GM21381 (cell line): ENCODE measurements at regions not wholly inside any gene's neighbourhood (a gene's known extent, or its start where the extent isn't known, plus 50 kb on each side); places are given as distances from the start of the nearest gene placed in this dataset.

Experiments used
- ATAC-seq: cut with Tn5 transposase; IDR thresholded peaks from one replicate; pipeline ENCODE4 v1.9.1; 2021; ENCODE audit warnings: mild to moderate bottlenecking, moderate library complexity; ENCODE audit not compliant: unreplicated experiment

DNA sequence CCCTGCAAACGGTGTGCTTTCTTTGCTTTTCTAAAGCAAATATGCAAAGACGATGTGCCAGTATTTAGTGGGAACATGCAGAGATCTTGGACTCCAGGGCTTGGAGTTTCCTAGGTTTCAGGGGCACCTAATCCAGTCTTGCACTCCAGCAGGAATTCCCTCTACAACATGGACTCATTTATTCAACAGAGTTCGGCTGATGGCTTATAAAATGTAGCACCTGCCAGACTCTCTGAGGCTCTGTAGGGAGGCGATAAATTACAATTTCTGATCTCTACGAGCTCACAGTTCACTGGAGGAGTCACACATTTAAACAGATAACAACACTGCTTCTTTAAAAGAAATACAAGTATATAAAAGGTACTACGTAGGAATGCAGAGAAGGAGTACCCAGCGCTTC, 143.7 kb downstream of the FGF9 start:
- no peak for ATAC-seq

DNA sequence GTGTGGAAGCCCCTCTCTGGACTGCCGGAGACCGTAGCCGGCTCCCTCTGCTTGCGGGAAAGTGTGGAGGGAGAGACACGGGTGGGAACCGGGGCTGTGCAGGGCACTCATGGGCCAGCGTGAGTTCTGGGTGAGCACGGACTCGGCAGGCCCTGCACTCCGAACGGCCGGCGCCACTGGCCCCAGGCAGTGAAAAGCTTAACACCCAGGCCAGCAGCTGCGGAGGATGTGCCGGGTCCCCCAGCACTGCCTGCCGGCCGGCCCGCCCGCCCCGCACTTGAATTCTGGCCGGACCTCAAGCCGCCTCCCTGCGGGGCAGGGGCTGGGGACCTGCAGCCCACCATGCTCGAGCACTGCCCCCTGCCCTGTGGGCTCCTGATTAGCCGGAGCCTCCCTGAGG, 147.0 kb downstream of the FGF9 start:
- ATAC-seq = no peak

DNA sequence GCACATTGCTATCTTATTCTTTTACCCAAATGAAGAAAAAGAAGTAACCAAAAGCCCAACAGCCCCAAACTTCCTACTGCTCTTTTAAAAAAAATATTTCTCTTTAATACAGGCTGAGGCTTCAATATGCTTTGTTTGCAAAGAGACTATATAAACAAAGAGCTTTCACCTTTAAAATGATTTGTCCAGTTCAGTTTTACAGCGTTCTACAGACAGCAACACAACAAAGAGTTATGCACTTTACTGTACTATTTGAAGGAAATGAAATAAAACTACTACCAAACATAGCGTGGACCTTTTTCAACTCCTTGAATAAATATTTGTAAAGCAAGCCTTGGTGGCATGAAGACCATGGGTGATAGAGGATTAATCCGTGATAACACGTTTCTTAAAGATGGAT, 151.2 kb downstream of the FGF9 start:
- ATAC-seq = no peak

DNA sequence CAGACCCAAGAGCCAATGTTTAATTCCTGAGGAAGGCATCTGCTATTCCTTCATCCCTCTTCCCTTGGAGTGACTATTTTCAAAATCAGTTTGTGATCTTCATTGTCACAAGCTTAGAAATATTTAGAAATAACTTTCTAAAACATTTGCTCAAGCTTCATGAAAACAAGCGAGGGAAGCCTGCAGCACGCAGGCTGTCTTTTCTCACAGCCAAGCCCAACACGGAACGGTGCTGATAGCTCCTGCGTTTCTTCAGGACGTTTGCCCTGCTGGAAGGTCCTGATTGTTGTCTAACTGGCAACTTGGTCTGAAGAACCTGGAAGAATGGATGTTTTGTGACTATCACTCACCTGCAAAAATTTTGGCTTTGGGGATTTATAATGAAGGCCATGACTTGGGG, 152.5 kb downstream of the FGF9 start:
- ATAC-seq = no peak

DNA sequence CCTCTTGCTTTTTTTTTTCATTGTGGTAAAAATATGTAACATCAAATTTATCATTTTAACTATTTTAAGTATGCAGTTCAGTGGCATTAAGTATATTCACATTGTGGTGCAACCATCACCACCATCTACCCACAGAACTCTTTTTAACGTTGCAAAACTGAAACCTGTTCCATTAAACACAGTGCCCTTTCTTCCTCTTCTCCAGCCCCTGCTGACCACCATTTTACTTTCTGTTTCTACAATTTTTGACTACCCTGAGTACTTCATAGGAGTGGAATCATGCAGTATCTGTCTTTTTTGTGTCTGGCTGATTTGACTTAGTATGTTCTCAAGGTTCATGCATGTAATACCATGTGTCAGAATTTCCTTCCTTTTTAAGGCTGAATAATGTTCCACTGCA, 153.1 kb downstream of the FGF9 start:
- no peak for ATAC-seq

DNA sequence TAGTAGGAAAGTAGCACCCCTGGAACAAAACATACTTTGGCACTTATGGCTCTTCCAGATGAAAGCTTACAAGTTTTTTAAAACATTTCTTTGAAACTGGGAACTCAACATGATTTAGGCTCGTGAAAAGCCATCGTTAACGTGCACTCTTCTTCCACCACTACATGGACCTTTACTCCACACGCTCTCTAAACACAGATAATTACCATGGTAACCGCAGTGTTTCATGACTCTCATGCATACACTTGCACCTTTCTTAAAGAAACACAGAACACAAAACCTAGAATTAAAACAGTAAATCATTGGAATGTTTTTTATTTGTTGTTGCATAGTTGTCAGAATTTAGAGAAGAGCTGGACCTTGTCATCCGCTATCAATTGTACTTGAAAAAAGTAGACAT, 154.3 kb downstream of the FGF9 start:
- no peak for ATAC-seq

DNA sequence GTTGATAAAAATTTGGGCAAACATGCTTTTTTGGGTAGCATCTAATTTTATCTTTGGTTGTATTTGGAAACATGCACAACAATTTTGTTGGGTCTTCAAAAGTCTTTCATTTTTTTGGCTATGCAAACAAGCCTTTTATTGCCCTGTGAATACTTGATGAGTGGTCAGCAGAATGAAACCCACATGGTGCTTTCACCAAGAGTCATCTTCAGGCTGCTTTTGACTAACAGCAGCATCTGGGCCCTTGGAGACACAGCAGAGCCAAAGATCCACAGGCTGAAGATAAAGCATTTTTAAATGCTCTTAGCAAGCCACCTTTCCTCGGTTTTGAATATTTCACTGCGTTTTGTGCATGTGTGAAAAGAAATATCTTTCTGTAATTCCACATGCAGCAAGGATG, 154.9 kb downstream of the FGF9 start:
- no peak for ATAC-seq

DNA sequence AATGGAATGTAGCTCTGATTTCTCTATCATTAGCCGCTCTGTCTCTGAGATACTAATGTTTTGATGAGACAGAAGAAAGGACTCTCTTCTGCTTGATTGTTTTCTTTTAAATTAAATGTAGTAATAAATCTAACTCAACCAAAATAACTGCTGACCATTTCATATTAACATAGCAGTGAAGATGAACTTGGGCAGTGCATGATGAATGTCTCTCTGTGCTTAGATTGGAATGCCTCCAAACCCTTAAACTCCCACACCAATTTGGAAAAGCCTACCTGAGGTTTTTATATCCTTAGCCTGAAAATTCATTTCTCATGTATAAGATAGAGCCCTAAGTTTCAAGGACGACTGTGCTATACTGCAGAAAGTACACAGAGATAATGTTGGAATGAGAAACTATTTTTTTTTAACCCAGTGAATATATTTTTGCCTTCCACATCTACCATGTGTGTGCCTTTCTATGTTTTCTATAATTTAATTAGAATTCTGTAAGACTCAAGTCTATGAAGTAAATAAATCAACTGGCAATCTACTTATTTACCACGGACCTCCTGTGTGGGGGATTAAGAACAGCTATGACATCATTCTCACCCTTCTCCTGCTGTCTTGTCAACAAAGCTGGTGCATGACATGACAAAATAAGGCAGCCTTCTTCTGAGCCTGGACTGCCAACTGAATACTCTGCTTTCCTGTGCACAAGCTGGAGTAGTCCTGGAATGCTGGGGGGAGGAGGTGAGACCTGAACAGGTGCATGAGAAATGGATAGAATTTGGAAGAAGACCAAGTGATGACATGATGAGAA, 155.5 kb downstream of the FGF9 start:
- ATAC-seq = no peak

DNA sequence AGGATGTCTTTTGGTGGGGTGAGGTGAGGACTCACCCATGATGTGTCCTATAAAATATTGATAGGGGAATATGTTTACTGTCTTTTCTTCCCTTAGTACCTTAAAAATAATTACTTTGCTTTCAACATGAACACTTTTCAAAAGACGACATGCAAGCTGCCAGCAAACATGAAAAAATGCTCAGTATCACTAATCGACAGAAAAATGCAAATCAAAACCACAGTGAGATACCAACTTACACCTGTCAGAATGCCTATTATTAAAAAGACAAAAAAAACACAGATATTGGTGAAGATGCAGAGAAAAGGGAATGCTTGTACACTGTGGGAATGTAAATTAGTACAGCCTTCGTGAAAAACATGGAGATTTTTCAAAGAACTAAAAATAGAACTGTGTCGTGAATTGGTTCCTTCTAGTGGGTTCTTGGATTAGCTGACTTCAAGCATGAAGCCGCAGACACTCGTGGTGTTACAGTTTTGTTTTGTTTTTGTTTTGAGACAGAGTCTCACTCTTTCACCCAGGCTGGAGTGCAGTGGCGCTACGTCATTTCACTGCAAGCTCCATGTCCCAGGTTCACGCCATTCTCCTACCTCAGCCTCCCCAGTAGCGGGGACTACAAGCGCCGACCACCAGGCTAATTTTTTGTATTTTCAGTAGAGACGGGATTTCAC, 160.9 kb downstream of the FGF9 start:
- ATAC-seq = no peak

DNA sequence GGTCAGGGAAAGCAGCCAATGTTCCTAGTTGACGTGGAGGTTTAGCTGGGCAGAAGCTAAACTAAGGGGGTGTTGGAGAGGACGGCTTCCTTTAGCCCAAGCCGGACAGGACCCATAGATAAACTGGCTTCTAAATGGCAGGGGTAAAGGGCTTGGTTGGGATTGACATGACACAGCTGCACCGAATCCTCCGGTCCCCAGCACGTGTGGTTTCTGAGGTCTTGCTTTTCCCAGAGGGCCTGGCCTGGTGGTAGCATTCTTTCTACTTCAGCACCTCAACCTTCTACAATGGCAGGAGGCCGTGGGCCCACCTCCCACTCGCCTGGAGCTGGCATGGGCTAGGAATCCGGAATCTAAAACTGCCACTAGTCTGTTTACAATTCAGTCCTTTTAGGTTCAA, 163.0 kb downstream of the FGF9 start:
- ATAC-seq = no peak

DNA sequence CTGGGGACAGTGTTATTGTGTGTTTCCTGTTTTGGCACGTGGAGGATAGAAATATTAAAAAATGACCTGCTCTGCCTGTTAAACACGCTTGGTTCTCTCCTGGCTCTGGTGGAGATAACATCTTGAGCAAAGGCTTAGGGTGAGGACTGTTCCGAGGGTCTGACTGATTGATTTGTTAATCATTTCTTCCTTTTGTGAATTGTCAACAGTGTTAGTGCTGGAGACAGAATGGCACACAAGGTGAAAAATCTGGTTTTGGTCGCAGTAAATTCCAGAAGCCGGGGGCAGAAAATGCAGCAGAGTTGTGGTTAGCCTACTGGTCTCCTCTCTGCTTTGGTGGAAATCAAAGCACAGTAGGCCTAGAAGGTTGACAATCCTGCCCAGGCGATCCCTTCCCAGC, 163.6 kb downstream of the FGF9 start:
- ATAC-seq = no peak

DNA sequence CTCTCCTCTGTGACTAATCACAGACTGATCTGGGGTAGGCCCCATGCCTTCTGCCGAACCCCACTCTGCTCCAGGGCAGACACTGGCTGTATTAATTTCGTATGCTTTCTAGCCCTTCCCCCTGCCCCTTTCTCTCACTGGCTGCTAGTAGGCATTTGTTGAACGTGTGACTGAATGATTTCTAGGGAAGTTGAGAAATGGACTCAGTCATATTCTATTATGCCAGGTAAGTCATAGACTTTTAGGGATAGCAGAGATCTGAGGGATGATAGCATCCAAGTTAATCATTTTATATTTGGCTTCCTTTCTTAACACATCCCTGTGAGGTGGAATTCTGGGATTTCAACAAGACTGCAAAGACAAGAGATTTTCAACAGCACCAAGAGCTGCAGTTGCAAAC, 166.4 kb downstream of the FGF9 start:
- no peak for ATAC-seq

DNA sequence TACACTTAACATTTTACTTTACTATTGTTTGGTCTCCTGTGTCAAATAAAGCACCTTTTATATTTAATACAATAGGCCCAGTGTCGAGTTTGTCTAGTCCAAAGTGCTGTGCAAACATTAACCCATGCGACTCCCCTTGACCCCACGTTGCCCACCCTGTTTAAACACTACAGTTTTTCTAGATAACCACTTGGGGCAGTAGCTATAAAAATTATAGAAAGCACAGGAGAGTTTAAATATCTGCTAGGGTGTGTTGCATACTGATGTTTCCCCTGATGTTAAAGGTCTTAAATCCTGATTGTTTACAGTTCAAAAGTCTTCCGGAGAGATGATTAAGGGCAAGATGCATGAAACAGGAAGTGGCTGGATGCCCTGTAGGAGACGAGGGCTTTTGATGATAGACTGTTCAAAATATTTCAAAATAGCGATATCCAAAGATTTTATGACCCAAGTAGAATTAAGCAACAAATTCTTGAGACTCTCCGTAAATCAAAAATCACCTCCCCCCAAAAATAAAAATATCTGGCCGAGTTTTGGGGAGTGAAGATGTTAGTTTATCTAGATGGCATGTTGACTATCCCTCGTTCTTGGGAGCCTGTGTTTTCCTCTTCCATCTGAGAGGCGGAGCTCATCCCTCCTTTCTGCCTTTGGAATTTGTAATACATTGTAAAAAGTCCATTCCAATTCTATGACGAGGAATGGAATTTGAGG, 167.1 kb downstream of the FGF9 start:
- no peak for ATAC-seq

DNA sequence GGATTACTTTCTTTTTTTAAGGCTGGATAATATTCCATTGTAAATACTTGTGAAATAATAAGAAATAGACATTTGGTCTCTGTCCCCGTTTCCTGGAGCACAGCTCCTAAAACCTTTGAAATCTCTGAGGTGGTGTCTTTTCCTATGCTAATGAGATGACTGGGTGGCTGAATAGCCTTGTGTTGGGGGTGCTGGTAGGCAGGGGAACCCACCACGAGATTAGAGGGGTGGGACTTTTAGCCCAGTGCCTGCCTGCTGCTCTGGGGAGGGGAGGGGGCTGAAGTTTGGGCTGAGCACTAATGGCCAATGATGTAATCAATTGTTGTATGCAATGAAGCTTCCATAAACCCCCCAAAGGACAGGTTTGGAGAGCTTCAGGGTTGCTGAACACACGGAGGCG, 175.7 kb downstream of the FGF9 start:
- no peak for ATAC-seq

DNA sequence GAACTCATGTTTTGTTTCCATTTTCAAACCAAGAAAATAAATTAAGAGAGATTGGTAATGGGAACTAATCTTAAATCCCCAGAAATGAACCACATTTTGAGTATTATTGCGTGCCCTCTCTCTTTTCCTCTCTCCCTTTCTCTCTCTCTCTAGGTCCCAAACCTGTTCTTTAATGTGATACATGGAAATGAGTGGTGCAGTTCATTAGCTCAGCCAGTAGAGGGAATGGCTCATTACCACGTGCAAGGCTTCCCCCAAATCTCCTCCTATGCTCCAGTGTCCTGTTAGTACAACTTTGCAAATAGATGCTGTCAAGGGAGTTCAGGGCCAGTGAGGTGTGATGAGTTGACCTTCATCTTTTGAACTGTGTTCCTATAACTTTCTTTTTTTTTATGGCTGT, 178.4 kb downstream of the FGF9 start:
- ATAC-seq = peak; percentile 83

DNA sequence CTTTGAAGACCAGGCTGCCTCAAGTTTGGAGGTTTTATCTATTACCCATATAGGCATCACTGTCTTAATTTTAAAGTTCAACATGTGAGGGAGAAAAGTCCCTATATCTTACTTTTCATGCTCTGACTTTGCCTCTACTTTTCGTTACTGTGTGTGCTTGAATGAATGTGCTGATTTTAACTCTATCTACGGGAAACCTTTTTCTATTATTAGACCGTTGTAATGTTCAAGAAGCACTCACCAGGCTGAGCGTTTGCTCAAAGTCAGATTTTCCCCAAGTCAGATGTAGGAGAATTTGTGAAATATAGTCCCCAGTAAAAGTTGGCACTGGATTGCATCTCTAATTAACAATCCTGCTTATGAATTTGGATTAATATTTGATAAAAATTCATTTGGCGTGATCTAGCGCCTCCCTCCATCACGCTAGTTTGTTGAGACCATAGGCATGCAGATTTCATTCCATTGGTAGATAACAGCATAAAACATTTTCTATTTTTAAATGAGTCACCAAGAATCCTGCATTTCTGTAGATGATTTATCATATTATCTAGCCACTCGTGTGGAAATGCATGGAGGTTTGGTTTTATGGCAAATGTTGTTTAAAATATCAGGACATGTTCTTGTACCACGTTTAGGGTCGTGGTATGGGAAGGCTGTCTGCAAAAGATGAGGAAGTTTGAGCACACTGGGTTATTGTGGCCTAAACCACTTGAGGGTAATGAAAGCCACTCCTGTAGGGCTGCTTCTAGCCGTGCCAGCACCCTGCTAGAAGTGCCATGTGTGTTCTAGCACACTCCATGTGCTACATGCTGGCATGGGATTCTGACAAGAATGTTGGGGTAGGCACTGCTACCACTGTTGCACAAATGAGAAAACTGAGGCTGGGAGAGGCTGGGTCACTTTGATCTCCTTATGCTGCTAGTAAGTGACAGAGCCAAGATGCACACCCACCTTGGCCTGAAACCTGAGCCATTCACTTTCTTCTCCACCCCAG, 179.4 kb downstream of the FGF9 start:
- no peak for ATAC-seq

DNA sequence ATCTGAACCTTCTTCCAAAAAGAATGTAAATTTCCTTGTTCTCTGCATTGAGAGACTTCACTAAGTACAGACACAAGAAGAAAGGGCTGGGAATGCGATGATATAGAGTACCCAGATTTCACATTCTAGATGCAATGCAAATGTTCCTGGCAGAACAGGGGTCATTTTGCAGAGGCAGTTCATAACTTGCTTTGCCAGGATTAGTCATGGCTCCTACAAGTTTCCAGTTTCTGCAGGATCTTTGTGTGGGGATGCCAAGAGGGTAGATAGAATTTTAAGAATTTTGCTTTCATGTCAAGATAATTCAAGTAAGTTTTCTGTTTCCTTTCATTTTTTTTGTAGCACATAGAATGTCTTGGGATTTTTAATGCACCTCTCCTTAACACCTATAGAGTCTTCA, 181.2 kb downstream of the FGF9 start:
- ATAC-seq = no peak

DNA sequence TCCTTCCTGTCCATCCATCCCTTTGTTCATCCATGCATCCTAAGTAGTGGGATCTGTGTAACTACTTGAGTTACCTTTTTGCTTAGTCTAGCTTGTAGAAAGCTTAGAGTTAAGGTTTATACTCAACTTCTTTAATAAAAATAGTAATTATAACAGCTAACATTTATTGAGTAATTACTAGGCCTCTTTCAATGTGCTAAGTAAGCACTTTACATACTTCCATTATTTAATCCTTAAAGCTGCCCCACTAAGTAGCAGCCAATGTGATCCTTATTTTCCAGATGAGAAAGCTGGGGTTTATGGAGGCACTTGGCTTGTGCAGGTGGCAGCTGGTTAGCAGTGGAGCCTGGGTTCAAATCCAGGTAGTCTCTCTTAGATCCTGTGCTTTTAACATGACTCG, 182.9 kb downstream of the FGF9 start:
- no peak for ATAC-seq

DNA sequence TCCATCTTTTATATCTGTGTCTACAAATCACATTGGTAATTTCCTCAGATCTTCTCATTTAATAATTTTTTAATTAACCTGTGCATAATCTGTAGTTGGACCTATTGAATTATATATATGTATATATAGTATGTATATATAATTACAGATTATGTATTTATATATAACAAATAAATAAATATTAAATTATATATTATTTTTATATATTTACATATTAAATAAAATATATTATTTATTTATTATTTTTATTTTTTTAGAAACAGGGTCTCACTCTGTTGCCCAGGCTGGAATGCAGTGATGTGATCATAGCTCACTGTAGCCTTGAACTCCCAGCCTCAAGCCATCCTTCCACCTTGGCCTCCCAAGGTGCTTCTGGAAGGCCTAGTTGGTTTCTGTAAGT, 197.9 kb downstream of the FGF9 start:
- ATAC-seq = no peak

DNA sequence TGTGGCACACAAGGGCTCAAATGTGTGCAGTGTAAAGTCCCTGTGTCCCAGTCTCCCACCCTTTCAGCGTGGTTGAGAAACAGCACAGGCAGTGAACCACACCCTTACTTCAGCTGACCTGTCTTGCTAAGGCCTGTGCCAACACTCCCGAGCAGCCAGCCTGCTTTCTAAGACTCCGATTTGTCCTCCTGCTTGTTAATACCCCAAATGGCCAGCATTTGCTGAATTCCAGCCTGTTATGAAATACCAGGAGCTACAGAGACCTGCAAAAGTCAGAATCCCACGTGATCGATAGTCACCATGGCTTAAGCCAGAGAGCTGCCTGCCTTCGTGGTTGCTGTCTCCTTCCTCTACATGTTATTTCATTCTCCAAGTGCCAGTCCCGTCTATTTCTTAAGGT, 200.5 kb downstream of the FGF9 start:
- no peak for ATAC-seq

DNA sequence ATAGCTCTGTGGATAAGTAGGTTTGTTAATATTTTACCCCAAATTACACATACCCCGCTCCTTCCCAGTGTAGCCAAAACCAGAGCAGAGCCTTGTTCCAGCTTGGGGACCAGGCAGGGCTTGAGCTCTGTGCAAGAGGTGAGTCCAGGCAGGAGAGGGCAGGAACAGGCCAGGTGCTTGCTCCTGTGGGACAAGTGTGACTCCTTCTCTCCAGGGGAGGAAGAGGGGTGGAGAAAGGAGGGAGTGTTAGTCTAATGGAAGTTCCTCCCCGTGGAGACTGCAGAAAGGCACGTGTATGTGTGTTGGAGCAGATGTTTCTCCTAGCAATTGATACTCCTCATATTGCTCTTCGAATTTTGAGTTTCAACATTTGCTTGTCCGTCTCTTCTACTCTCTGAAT, 201.0 kb downstream of the FGF9 start:
- no peak for ATAC-seq
